H1 (cell line): ENCODE measurements at regions not wholly inside any gene's neighbourhood (a gene's known extent, or its start where the extent isn't known, plus 50 kb on each side); places are given as distances from the start of the nearest gene placed in this dataset.

ENCODE experiments used
- HDAC6 ChIP-seq: IDR thresholded peaks from one replicate; pipeline ENCODE4 v1.7.1; 2012; ENCODE audit warnings: low read depth, mild to moderate bottlenecking, inconsistent platforms, low read length, moderate library complexity
- MAFK ChIP-seq: IDR thresholded peaks from 2 replicates; pipeline ENCODE4 v1.6.1; 2012; ENCODE audit warnings: low read depth, mild to moderate bottlenecking, improper control_type of control experiment, low read length
- POLR2A ChIP-seq, 2 experiments: IDR thresholded peaks; 1 replicate in 1 of 2; 2 replicates in 1 of 2; pipeline ENCODE4 v1.6.1; 2011; ENCODE audit warnings: low read depth in 2 of 2, low read length in 2 of 2, mild to moderate bottlenecking in 2 of 2; ENCODE audit errors: control extremely low read depth in 1 of 2
- RXRA ChIP-seq: IDR thresholded peaks from 2 replicates; pipeline ENCODE4 v1.6.1; 2011; ENCODE audit warnings: low read depth, mild to moderate bottlenecking, low read length, moderate library complexity; ENCODE audit not compliant: insufficient read depth
- SIN3A ChIP-seq, 2 experiments: IDR thresholded peaks in 1 of 2; conservative IDR thresholded peaks in 1 of 2; 2 replicates each; pipeline ENCODE4 v1.6.1; 2011 to 2012; ENCODE audit warnings: low read length in 2 of 2, improper control_type of control experiment in 1 of 2, low read depth in 1 of 2, mild to moderate bottlenecking in 1 of 2

GRCh38 chr3:161695811-161696210, 199.2 kb downstream of the OTOL1 start (continued):
- TF ChIP-seq SIN3A (conservative IDR thresholded peaks at IDR 0.05 in 1 of 2, IDR thresholded peaks at IDR 0.05 in 1 of 2; ENCODE audit: low read depth in 1 of 2, low read length in 2 of 2): no peak
- TF ChIP-seq POLR2A (IDR thresholded peaks at IDR 0.05; ENCODE audit: control extremely low read depth in 1 of 2, low read depth in 2 of 2, low read length in 2 of 2): no peak
- no peak for TF ChIP-seq RXRA
- TF ChIP-seq MAFK: no peak
- no peak for TF ChIP-seq HDAC6
